Erythroblast (primary cell): ENCODE measurements at regions not wholly inside any gene's neighbourhood (a gene's known extent, or its start where the extent isn't known, plus 50 kb on each side); places are given as distances from the start of the nearest gene placed in this dataset.
A peak's percentile ranks its signal among the peaks of the same experiment; 100 is the strongest.
"Not testable (repeated sequence)": the region's sequence is repeated elsewhere in the genome, so short reads cannot be mapped to it uniquely, and the experiment has no call there.

Experiments
- DNase-seq, 2 experiments: peaks; one replicate each; lab custom pipeline; 2025; lab: John Stamatoyannopoulos, UW
- GATA1 ChIP-seq: IDR thresholded peaks from 2 replicates; pipeline ENCODE4 v1.6.1; 2011; ENCODE audit warnings: low read depth, mild to moderate bottlenecking, control low read depth, low read length, moderate library complexity
- POLR2A ChIP-seq: IDR thresholded peaks from 2 replicates; pipeline ENCODE4 v1.6.1; 2011; ENCODE audit warnings: mild to moderate bottlenecking, low read length

- TF ChIP-seq POLR2A (no peak), GATA1 (no peak)
- no peak for DNase-seq
Measured at GRCh38 chr7:142506601-142507000, 242.7 kb upstream of the PRSS1 start.

DNA sequence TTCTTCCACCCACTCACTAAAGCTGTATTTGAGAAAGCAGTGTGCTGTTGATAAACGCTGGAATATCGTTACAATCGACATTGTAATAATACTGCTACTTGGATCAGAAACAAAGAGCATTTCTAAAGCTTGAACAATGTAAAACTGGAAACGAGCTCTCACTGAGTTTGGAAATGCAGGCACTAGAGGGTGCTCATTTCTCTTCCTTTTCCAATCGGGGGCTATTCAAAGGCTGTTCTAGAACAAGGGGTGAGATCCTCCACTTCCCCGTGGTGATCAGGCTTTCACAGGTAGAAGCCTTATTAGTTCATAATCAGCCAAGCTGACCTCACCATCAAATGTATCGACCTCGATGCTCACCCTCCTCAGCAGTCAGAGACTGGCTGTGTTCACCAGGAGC, 245.3 kb upstream of the PRSS1 start:
- not testable (repeated sequence) for DNase-seq

DNA sequence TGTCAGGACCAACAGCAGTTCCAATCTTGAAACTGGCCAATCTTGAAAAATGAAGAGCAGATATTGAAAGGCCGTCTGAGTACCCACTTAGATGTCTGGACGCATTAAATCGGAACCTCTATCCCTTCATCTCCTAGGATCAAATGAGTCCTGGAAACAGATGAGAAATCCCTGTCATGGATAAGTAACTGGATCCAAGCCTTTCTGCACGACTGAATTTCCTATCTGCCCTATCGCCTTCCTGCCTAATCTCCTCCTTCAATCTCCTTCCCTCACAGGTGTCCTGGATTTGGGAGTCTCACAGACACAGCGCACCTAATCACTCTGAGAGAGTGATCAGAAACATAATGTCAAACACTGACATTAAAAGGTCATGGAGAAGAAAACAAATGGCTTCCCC, 245.2 kb upstream of the PRSS58 start:
- DNase-seq: no peak
- TF ChIP-seq POLR2A: no peak
- no peak for TF ChIP-seq GATA1

GRCh38 chr7:142501434-142501833, 243.6 kb upstream of the PRSS58 start:
- no peak for TF ChIP-seq GATA1
- no peak for TF ChIP-seq POLR2A
- no peak for DNase-seq

DNA sequence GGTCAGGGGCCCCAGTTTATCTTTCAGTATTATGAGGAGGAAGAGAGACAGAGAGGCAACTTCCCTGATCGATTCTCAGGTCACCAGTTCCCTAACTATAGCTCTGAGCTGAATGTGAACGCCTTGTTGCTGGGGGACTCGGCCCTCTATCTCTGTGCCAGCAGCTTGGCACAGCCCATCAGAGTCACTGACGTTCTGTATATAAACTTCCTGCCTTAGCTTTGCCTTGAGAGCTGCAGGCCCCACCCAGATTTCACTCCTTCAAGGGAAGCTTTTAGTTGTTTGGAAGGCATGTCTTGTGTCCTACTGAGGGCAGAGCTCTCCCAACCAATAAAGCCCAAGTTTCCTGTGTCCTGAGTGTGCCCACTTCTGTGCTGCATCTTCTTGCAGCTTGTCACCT, 242.5 kb upstream of the PRSS58 start:
- TF ChIP-seq GATA1 (no peak), POLR2A (no peak)

DNA sequence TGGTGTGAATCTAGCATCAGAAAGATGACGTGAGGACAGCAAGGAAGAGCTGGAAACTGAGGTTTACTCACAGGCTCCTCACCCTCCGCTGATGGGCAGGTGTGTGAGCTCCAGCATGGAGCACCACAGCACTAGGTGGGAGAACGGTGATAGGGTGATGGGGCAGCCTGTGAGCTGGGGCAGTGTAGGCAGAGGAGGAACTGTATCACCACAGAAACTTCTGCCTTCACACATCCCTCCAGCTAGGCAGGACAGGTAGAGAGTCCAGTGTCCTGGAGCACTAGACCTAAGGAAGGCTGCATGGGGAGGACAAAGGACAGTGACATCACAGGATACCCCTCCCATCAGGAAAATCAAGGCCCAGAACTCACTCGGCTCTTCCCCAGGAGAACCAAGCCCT, 241.8 kb upstream of the PRSS58 start:
- no peak for DNase-seq
- TF ChIP-seq POLR2A (no peak), GATA1 (no peak)

More for the DNA sequence above, 242.5 kb upstream of the PRSS58 start:
- no peak for DNase-seq

- DNase-seq: no peak
- no peak for TF ChIP-seq POLR2A
- no peak for TF ChIP-seq GATA1
Measured at GRCh38 chr7:142498364-142498763, 240.5 kb upstream of the PRSS58 start.

GRCh38 chr7:142496545-142496991, 238.7 kb upstream of the PRSS58 start:
- no peak for TF ChIP-seq GATA1
- no peak for TF ChIP-seq POLR2A
- DNase-seq: peak; percentile 55 to 65

DNA sequence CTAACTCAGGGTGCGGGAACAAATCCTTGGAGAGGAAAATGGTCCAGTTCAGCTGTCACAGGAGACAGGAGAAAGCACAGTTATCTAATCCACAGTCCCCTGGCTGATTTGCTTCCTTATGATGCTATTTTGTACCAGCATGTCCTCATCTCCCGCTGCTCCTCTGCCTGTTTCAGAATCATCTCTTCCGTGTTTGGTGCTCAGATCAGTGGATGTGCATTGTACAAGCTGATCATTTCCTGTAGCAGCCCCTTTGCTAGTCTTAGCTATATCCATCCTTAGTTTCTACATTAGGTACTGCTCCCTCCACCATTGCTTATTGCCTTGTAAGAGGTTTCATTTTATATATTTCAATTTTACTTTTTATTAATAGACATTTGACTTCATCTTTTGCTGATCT, 238.0 kb upstream of the PRSS58 start:
- not testable (repeated sequence) for DNase-seq

- not testable (repeated sequence) for DNase-seq
Measured at GRCh38 chr7:142495301-142495700, 237.4 kb upstream of the PRSS58 start.

DNA sequence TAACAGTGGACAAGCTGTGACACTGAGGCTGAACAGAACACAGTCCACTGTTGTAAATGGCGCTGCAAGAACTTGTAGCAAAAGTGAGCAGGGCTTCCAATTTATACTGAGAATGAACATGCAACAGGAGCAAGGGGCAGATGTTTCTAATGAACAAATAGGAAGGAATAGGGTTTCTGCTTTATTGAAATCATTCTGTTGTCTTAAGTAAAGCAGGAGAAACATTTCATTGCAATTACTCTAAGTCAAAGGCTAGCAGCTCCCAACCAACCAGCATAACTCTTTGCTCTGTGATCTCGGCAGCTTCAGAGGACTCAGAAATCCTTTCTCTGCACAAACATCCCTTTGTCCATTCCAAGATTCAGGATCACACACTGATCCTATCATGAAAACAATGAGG, 236.2 kb upstream of the PRSS58 start:
- no peak for TF ChIP-seq GATA1
- TF ChIP-seq POLR2A: no peak
- DNase-seq: no peak

GRCh38 chr7:142488842-142489241, 231.0 kb upstream of the PRSS58 start:
- DNase-seq: peak; percentile 6 to 36
- TF ChIP-seq GATA1 (no peak), POLR2A (no peak)

- no peak for TF ChIP-seq GATA1
- TF ChIP-seq POLR2A: no peak
- DNase-seq: no peak
Measured at GRCh38 chr7:142488036-142488633, 230.3 kb upstream of the PRSS58 start.

DNA sequence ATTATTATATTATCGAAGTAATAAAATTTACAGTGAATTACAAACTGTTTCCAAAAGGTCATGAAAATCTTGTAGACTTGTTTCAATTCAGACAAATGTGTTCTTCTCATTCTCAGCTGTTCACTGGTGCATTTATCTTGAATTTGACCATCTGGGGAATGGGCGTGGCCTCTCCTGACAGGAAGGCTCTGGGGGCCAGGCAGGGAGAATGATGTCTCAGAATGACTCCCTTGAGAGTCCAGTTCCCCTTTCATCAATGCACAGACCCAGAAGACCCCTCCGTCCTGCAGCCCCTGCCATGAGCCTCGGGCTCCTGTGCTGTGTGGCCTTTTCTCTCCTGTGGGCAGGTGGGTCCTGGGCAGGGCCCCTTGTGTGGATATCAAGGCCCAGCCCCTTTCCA, 229.7 kb upstream of the PRSS58 start:
- DNase-seq: peak in 1 of 2 experiments; percentile 10

- DNase-seq: no peak
- TF ChIP-seq POLR2A: no peak
- no peak for TF ChIP-seq GATA1
Measured at GRCh38 chr7:142487124-142487523, 229.3 kb upstream of the PRSS58 start.

- no peak for TF ChIP-seq POLR2A
- TF ChIP-seq GATA1: no peak
- DNase-seq: peak; percentile 51 to 57
Measured at GRCh38 chr7:142485617-142486226, 227.9 kb upstream of the PRSS58 start.
